Stimulated activated CD4-positive, alpha-beta T cell treated with anti-CD3 and anti-CD28 coated beads, Interleukin-1b, Interleukin-23, amount 100 ng/mL, for 48 hours (primary cell): ENCODE measurements at regions not wholly inside any gene's neighbourhood (a gene's known extent, or its start where the extent isn't known, plus 50 kb on each side); places are given as distances from the start of the nearest gene placed in this dataset.
"Not testable (repeated sequence)": the region's sequence is repeated elsewhere in the genome, so short reads cannot be mapped to it uniquely, and the experiment has no call there.

ENCODE experiments used
- DNase-seq: peaks from one replicate; pipeline ENCODE4 v3.0.0-alpha.2; 2020

GRCh38 chr9:81424431-81424830 is 264.9 kb downstream of the TLE1 start:
- DNase-seq: no peak

- DNase-seq: no peak
Observed at GRCh38 chr9:81423589-81424326, 265.6 kb downstream of the TLE1 start.

- not testable (repeated sequence) for DNase-seq
Observed at GRCh38 chr9:81421090-81421489, 268.3 kb downstream of the TLE1 start.

GRCh38 chr9:81420024-81420423 is 269.3 kb downstream of the TLE1 start:
- no peak for DNase-seq

GRCh38 chr9:81417941-81418340 is 271.4 kb downstream of the TLE1 start:
- DNase-seq: no peak

- DNase-seq: no peak
Observed at GRCh38 chr9:81417299-81417675, 272.1 kb downstream of the TLE1 start.

GRCh38 chr9:81416476-81417298 is 272.7 kb downstream of the TLE1 start:
- no peak for DNase-seq

- DNase-seq: no peak
Observed at GRCh38 chr9:81414836-81415235, 274.5 kb downstream of the TLE1 start.

- no peak for DNase-seq
Observed at GRCh38 chr9:81411961-81412360, 277.4 kb downstream of the TLE1 start.

GRCh38 chr9:81410201-81410600 is 279.1 kb downstream of the TLE1 start:
- DNase-seq: no peak

- DNase-seq: no peak
Observed at GRCh38 chr9:81408951-81409350, 280.4 kb downstream of the TLE1 start.

GRCh38 chr9:81404931-81405598 is 284.3 kb downstream of the TLE1 start:
- DNase-seq: no peak

- DNase-seq: no peak
Observed at GRCh38 chr9:81397481-81398381, 291.6 kb downstream of the TLE1 start.

- DNase-seq: no peak
Observed at GRCh38 chr9:81396528-81396927, 292.8 kb downstream of the TLE1 start.

- DNase-seq: no peak
Observed at GRCh38 chr9:81395676-81396054, 293.7 kb downstream of the TLE1 start.

GRCh38 chr9:81394881-81395675 is 294.3 kb downstream of the TLE1 start:
- no peak for DNase-seq

- no peak for DNase-seq
Observed at GRCh38 chr9:81393985-81394811, 295.1 kb downstream of the TLE1 start.

GRCh38 chr9:81391457-81391825 is 297.9 kb downstream of the TLE1 start:
- no peak for DNase-seq

GRCh38 chr9:81390792-81391456 is 298.4 kb downstream of the TLE1 start:
- DNase-seq: no peak

- DNase-seq: no peak
Observed at GRCh38 chr9:81389569-81389993, 299.8 kb downstream of the TLE1 start.
